AG04450 (cell line): ENCODE measurements at regions not wholly inside any gene's neighbourhood (a gene's known extent, or its start where the extent isn't known, plus 50 kb on each side); places are given as distances from the start of the nearest gene placed in this dataset.

Experiments
- CTCF ChIA-PET: fragments of 300-600, 350-600 bp; formaldehyde crosslinking; extraction: SDS; loops from one replicate; lab custom pipeline; 2022; ENCODE audit warnings: antibody characterized with exemption, inconsistent platforms; lab: Charles Lee
- POLR2A ChIA-PET: fragments of 350-600 bp; formaldehyde crosslinking; extraction: SDS; loops from one replicate; lab custom pipeline; 2021; ENCODE audit warnings: antibody characterized with exemption, inconsistent platforms; lab: Yijun Ruan, JAX
- DNase-seq: peaks from one replicate; pipeline ENCODE4 v3.0.0-alpha.2; 2011; ENCODE audit warnings: low read depth, low spot score
- H3K27ac ChIP-seq: one replicate; pipeline ENCODE4 v1.5.1; 2012; ENCODE audit warnings: low read depth, low read length, control low read depth
- H3K27me3 ChIP-seq: one replicate; pipeline ENCODE4 v1.6.0; 2012; ENCODE audit warnings: low read length; ENCODE audit not compliant: control insufficient read depth, insufficient read depth
- H3K4me3 ChIP-seq: 2 replicates; pipeline ENCODE4 v1.5.1; 2011; ENCODE audit warnings: mild to moderate bottlenecking, low read depth, low read length, control low read depth
- H3K9me3 ChIP-seq: 2 replicates; pipeline ENCODE4 v1.5.1; 2012; ENCODE audit warnings: low read length; ENCODE audit not compliant: control insufficient read depth, insufficient read depth
- CTCF ChIP-seq: IDR thresholded peaks from 2 replicates; pipeline ENCODE4 v1.5.1; 2011; ENCODE audit warnings: low read depth, low read length, control low read depth, inconsistent platforms

DNA sequence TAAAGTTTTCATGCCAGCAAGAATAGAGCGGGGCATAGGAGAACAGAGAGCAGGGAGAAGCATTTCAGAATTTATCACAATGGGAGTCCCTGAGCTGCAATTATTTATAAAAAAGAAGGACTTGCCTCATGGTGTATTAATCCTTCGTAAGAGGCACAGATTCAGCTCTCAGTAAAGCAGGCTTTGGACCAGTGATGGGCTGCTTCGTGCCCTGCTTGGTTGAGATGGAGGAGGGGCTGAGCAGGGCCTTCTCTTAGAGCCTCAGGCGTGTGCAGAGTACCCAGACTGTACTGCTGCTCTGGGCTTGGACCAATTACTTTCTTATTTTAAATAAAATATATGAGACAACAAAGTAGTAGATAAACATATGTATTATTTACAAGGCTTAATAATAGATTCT lies 265.7 kb upstream of the SLC10A2 start:
- no peaks in the 10 kb centered on the region for H3K27me3 ChIP-seq
- no peak for TF ChIP-seq CTCF
- H3K27ac ChIP-seq = no peak overlapping the region
- no peak overlapping the region for H3K4me3 ChIP-seq
- ChIA-PET POLR2A (no interaction called here), CTCF (no interaction called here)
- no peak for DNase-seq
- peaks cover 3% of the 10 kb centered on the region; the same call in 1 of the 2 replicates for H3K9me3 ChIP-seq

DNA sequence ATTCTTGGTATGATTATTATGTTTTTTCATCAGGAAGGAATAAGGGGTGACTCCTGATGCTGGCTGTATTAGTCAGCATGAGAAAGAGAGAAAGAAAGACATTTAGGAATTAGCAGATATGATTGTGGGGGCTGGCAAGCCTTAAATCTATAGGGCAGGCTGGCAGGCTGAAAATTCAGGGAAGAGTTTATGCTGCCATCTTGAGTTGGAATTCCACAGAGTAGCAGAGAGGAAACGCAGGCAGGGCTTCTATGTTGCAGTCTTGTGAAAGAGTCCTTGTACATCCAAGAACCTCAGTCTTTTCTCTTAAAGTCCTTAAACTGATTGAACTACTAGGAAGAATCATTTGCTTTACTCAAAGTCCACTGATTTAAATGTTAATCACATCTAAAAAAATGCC lies 262.7 kb upstream of the SLC10A2 start:
- Histone ChIP-seq H3K27me3 (no peaks in the 10 kb centered on the region), H3K27ac (no peak overlapping the region), H3K4me3 (no peak overlapping the region), H3K9me3 (peaks cover 3% of the 10 kb centered on the region; the same call in 1 of the 2 replicates)
- DNase-seq = no peak
- ChIA-PET CTCF (no interaction called here), POLR2A (no interaction called here)
- TF ChIP-seq CTCF = no peak

DNA sequence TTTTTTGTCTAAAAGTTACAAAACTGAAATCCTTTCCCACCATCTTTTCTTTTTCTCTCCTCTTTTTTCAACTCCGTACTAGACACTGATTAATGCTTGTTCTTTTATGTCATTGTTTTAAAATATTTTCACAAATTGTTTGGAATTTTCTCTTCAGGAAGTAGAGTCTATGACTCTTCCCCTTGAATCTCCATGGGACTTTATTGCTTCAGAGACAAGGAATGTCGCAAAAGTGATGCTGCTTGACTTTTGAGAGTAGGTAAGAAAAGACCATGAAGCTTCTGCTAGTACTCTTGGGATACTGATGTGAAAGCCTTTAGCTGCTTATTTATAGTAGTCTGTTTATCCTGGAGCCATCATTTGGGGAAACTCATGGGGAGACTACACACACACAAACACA lies 260.1 kb upstream of the SLC10A2 start:
- POLR2A ChIA-PET = no interaction called here
- DNase-seq = no peak
- Histone ChIP-seq H3K4me3 (no peak overlapping the region), H3K27me3 (no peaks in the 10 kb centered on the region), H3K27ac (no peak overlapping the region), H3K9me3 (peaks cover 3% of the 10 kb centered on the region; the same call in 1 of the 2 replicates)
- CTCF ChIA-PET = no interaction called here
- TF ChIP-seq CTCF = no peak

GRCh38 chr13:103325672-103326071 lies 259.5 kb upstream of the SLC10A2 start:
- ChIA-PET CTCF (no interaction called here), POLR2A (no interaction called here)
- Histone ChIP-seq H3K9me3 (peaks cover 3% of the 10 kb centered on the region; the same call in 1 of the 2 replicates), H3K27ac (no peak overlapping the region), H3K4me3 (no peak overlapping the region), H3K27me3 (no peaks in the 10 kb centered on the region)
- no peak for TF ChIP-seq CTCF
- DNase-seq = no peak

- Histone ChIP-seq H3K9me3 (0 out of 2 replicates have a peak, but pooled peaks cover 3% of the 10 kb centered on the region), H3K4me3 (no peak overlapping the region), H3K27me3 (no peaks in the 10 kb centered on the region), H3K27ac (no peak overlapping the region)
- ChIA-PET POLR2A (no interaction called here), CTCF (no interaction called here)
- no peak for TF ChIP-seq CTCF
- DNase-seq = no peak
Observed at GRCh38 chr13:103324641-103325040, 258.4 kb upstream of the SLC10A2 start.
